Spleen (tissue), 11 donors: ENCODE measurements at regions not wholly inside any gene's neighbourhood (a gene's known extent, or its start where the extent isn't known, plus 50 kb on each side); places are given as distances from the start of the nearest gene placed in this dataset.

Experiments used
- DNase-seq: peaks from one replicate; pipeline ENCODE4 v3.0.0-alpha.2; 2020
- H3K27ac ChIP-seq, 8 donors: fragments of 200-600 bp; sonication (generic) in 7 of 8; 1 replicate in 4 of 8; 2 replicates in 4 of 8; pipeline versions ENCODE4 v1.5.0 to v1.8.0; 2016 to 2021; ENCODE audit warnings: inconsistent platforms in 4 of 8, mild to moderate bottlenecking in 4 of 8, moderate library complexity in 1 of 8
- H3K27me3 ChIP-seq, 7 donors: fragments of 200-600 bp; sonication (generic) in 6 of 7; replicated peaks in 1 of 7; 1 replicate in 4 of 7; 2 replicates in 3 of 7; pipeline versions ENCODE4 v1.5.0 to v1.8.0; 2016 to 2021; ENCODE audit warnings: inconsistent platforms in 3 of 7, mild to moderate bottlenecking in 1 of 7
- H3K36me3 ChIP-seq, 6 donors: fragments of 200-600 bp; sonication (generic) in 5 of 6; 1 replicate in 4 of 6; 2 replicates in 2 of 6; pipeline versions ENCODE4 v1.5.0 to v1.8.0; 2016 to 2021; ENCODE audit warnings: inconsistent platforms in 2 of 6
- H3K4me1 ChIP-seq, 6 donors: fragments of 200-600 bp; sonication (generic) in 5 of 6; 1 replicate in 3 of 6; 2 replicates in 3 of 6; pipeline versions ENCODE4 v1.5.0 to v1.8.0; 2016 to 2021; ENCODE audit warnings: inconsistent platforms in 3 of 6
- H3K4me3 ChIP-seq, 8 donors: fragments of 200-600 bp; sonication (generic) in 7 of 8; 1 replicate in 4 of 8; 2 replicates in 4 of 8; pipeline versions ENCODE4 v1.5.0 to v1.8.0; 2016 to 2021; ENCODE audit warnings: inconsistent platforms in 4 of 8, mild to moderate bottlenecking in 4 of 8, moderate library complexity in 2 of 8
- H3K9me3 ChIP-seq, 8 donors: fragments of 200-600 bp; sonication (generic) in 7 of 8; 1 replicate in 4 of 8; 2 replicates in 4 of 8; pipeline versions ENCODE4 v1.5.0 to v1.8.0; 2016 to 2021; ENCODE audit warnings: inconsistent platforms in 4 of 8
- POLR2A ChIP-seq, 3 donors: fragments of 450-650 bp; IDR thresholded peaks; one replicate each; pipeline ENCODE4 v1.5.1; 2017; ENCODE audit warnings: antibody characterized with exemption in 3 of 3, mild to moderate bottlenecking in 1 of 3
- POLR2AphosphoS5 ChIP-seq, 3 donors: sonication (generic); formaldehyde crosslinking; IDR thresholded peaks; one replicate each; pipeline ENCODE4 v1.5.1; 2017; ENCODE audit warnings: antibody characterized with exemption in 3 of 3
- WGBS, 5 donors: extraction: QIAGEN DNeasy Blood & Tissue Kit in 3 of 5; methylation state at CpG; one replicate each; pipeline versions ENCODE4 v1.1.5 to v1.1.7; 2013 to 2018; 5-methylcytosine and 5-hydroxymethylcytosine counted together
- intact Hi-C: fragments of 100-400 bp; cut with DNase I; formaldehyde crosslinking; loops from one replicate; pipeline ENCODE4 v1.15.0; 2023; ENCODE audit warnings: low total_unique reads
- TF ChIP-seq, protein P1 (sequence below), 11 experiments: fragments of 200-600 bp in 7 of 11; fragments of 450-650 bp in 4 of 11; sonication (generic) in 4 of 11; IDR thresholded peaks in 8 of 11; conservative IDR thresholded peaks in 3 of 11; 1 replicate in 7 of 11; 2 replicates in 4 of 11; pipeline versions ENCODE4 v1.4.0 to v1.8.0; 2016 to 2021; ENCODE audit warnings: antibody characterized with exemption in 11 of 11, inconsistent platforms in 4 of 11, mild to moderate bottlenecking in 1 of 11
- donor health status: healthy with polysubstance abuse.
- donor health status: DM: no; HTN: no; CAD: no; lungs with moderate emphysema.
- donor health status: DM: no; HTN: no; CAD: no.
- donor health status: Bipolar disorder and iron deficiency.
- donor health status: healthy.
- donor health status: DM: no; HTN: no; CAD: no.
- donor health status: DM: yes; HTN: yes; CAD: no.

DNA sequence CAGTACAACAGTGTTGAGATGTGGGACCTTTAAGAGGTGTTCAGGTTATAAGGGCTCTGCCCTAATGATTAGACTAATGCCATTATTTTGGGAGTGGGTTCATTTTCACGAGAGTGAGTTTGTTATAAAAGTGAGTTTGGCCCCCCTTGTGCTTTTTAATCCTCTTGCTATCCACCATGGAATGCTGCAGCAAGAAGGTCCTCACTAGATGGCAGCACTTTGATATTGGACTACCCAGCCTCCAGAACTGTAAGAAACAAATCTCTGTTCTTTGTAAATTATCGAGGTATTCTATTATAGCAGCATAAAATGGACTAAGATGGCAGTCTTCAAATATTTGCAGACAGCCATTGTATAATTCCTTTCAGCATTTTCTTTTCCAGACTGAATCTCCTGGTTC lies 212.4 kb downstream of the LRRC70 start:
- TF ChIP-seq POLR2AphosphoS5 (IDR thresholded peaks at IDR 0.05) (no peak), POLR2A (IDR thresholded peaks at IDR 0.05) (no peak)
- TF ChIP-seq, protein P1, sequence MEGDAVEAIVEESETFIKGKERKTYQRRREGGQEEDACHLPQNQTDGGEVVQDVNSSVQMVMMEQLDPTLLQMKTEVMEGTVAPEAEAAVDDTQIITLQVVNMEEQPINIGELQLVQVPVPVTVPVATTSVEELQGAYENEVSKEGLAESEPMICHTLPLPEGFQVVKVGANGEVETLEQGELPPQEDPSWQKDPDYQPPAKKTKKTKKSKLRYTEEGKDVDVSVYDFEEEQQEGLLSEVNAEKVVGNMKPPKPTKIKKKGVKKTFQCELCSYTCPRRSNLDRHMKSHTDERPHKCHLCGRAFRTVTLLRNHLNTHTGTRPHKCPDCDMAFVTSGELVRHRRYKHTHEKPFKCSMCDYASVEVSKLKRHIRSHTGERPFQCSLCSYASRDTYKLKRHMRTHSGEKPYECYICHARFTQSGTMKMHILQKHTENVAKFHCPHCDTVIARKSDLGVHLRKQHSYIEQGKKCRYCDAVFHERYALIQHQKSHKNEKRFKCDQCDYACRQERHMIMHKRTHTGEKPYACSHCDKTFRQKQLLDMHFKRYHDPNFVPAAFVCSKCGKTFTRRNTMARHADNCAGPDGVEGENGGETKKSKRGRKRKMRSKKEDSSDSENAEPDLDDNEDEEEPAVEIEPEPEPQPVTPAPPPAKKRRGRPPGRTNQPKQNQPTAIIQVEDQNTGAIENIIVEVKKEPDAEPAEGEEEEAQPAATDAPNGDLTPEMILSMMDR (IDR thresholded peaks at IDR 0.05 in 8 of 11, conservative IDR thresholded peaks at IDR 0.05 in 3 of 11), result no peak
- Histone ChIP-seq H3K4me1 (no peaks in the 10 kb centered on the region), H3K36me3 (no peaks in the 10 kb centered on the region), H3K27me3 (peaks cover 0 to 4% (median 0%) of the 10 kb centered on the region in 7 donors), H3K9me3 (peaks cover 0 to 10% (median 5%) of the 10 kb centered on the region in 8 donors), H3K4me3 (no peak overlapping the region), H3K27ac (no peak overlapping the region)
- no peak for DNase-seq
- WGBS, 5 donors, result 55 to 78% (median 69%) methylated on average over 2 of the region's 2 CpGs
- intact Hi-C loops, result no loop called here

DNA sequence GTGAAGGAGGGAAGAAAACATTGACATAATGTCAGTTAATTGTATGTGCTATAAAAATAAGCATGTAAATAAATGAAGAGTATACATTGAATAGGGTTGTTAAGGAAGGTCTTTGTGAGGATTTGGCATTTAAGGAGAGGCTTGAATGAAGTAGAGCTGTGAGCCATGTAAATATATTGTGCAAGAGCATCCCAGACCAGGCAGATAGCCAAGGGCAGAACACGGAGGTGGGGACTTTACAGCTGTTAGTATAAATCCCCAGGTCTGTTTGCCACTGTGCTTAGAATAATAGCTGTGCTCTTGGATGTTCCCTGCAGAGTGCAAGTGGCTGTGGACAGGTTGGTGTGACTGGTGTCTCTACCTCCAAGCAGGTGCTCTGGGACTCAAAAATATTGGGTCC lies 211.7 kb downstream of the LRRC70 start:
- no peak for DNase-seq
- TF ChIP-seq, protein P1 (IDR thresholded peaks at IDR 0.05 in 8 of 11, conservative IDR thresholded peaks at IDR 0.05 in 3 of 11), result no peak
- TF ChIP-seq POLR2A (IDR thresholded peaks at IDR 0.05) (no peak), POLR2AphosphoS5 (IDR thresholded peaks at IDR 0.05) (no peak)
- no peaks in the 10 kb centered on the region for H3K4me1 ChIP-seq
- H3K27me3 ChIP-seq, result peaks cover 0 to 4% (median 0%) of the 10 kb centered on the region in 7 donors
- H3K9me3 ChIP-seq, result peaks cover 0 to 2% (median 0%) of the 10 kb centered on the region in 8 donors
- no peaks in the 10 kb centered on the region for H3K36me3 ChIP-seq
- H3K27ac ChIP-seq, result no peak overlapping the region
- H3K4me3 ChIP-seq, result no peak overlapping the region
- WGBS, 5 donors, result 20 to 74% (median 42%) methylated on average over 1 of the region's 1 CpG
- intact Hi-C loops, result no loop called here

DNA sequence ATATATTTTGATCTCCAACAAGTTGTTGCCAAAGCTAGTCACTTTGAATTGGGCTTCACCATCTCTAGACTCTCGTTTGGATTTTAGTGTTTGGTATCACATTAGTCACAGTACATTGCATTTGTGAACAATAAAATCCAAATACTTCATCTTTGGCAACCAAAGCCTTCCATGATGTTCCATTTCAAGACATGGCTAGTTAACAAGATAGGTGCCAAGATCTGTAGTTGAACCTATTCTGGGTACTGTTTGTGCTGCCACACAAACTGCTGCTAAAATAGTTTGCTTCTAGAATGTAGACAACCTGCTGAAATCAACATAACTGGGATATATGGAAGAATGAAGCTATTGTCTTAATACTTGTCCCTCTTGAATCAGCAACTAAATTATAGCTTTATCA lies 207.5 kb downstream of the LRRC70 start:
- Histone ChIP-seq H3K27ac (no peak overlapping the region), H3K4me1 (no peaks in the 10 kb centered on the region), H3K4me3 (no peak overlapping the region), H3K27me3 (peaks cover 0 to 4% (median 0%) of the 10 kb centered on the region in 7 donors), H3K36me3 (no peaks in the 10 kb centered on the region), H3K9me3 (no peaks in the 10 kb centered on the region)
- DNase-seq, result no peak
- TF ChIP-seq POLR2AphosphoS5 (IDR thresholded peaks at IDR 0.05) (no peak), POLR2A (IDR thresholded peaks at IDR 0.05) (no peak)
- TF ChIP-seq, protein P1 (IDR thresholded peaks at IDR 0.05 in 8 of 11, conservative IDR thresholded peaks at IDR 0.05 in 3 of 11), result no peak
- intact Hi-C loops, result no loop called here
- WGBS, 5 donors, result 69 to 89% (median 80%) methylated on average over 1 of the region's 1 CpG

DNA sequence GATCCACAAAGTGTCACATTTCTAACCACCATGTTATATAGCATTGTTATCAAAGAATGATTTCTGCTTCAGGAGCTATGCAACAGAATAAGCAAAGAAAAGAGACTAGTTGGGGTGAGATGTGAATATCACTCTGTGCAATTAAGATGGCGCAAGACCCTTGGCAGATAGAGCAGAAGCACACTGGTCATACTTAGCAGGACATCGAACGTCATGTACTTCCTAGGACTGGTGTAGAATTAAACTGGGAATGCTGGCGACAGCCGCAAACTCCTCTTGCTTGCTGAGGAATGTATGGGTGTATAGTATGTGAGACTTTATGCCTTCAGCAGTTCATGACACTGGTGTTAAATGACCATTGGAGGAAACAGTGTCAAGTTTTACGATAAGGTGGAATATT lies 207.0 kb downstream of the LRRC70 start:
- H3K36me3 ChIP-seq, result no peaks in the 10 kb centered on the region
- H3K9me3 ChIP-seq, result no peaks in the 10 kb centered on the region
- no peak overlapping the region for H3K27ac ChIP-seq
- intact Hi-C loops, result no loop called here
- WGBS, 5 donors, result 90 to 97% (median 94%) methylated on average over 6 of the region's 6 CpGs
- H3K27me3 ChIP-seq, result peaks cover 0 to 4% (median 0%) of the 10 kb centered on the region in 7 donors
- H3K4me3 ChIP-seq, result no peak overlapping the region
- TF ChIP-seq, protein P1 (IDR thresholded peaks at IDR 0.05 in 8 of 11, conservative IDR thresholded peaks at IDR 0.05 in 3 of 11), result no peak
- TF ChIP-seq POLR2A (IDR thresholded peaks at IDR 0.05), result no peak
- no peak for TF ChIP-seq POLR2AphosphoS5 (IDR thresholded peaks at IDR 0.05)
- no peaks in the 10 kb centered on the region for H3K4me1 ChIP-seq
- no peak for DNase-seq
